Fibroblast of villous mesenchyme (primary cell): ENCODE measurements at regions not wholly inside any gene's neighbourhood (a gene's known extent, or its start where the extent isn't known, plus 50 kb on each side); places are given as distances from the start of the nearest gene placed in this dataset.

ENCODE experiments used
- DNase-seq: peaks from one replicate; pipeline ENCODE4 v3.0.0-alpha.2; 2010; ENCODE audit warnings: low read depth
- H3K4me3 ChIP-seq: 2 replicates; pipeline ENCODE4 v1.5.1; 2011; ENCODE audit warnings: low read depth, mild to moderate bottlenecking, low read length
- TF ChIP-seq, protein P1 (sequence below): IDR thresholded peaks from 2 replicates; pipeline ENCODE4 v1.5.1; 2012; ENCODE audit warnings: low read depth, mild to moderate bottlenecking, low read length; ENCODE audit not compliant: insufficient read depth

GRCh38 chr3:180466401-180467011 lies 135.5 kb upstream of the TTC14 start:
- no peak for DNase-seq
- TF ChIP-seq, protein P1, sequence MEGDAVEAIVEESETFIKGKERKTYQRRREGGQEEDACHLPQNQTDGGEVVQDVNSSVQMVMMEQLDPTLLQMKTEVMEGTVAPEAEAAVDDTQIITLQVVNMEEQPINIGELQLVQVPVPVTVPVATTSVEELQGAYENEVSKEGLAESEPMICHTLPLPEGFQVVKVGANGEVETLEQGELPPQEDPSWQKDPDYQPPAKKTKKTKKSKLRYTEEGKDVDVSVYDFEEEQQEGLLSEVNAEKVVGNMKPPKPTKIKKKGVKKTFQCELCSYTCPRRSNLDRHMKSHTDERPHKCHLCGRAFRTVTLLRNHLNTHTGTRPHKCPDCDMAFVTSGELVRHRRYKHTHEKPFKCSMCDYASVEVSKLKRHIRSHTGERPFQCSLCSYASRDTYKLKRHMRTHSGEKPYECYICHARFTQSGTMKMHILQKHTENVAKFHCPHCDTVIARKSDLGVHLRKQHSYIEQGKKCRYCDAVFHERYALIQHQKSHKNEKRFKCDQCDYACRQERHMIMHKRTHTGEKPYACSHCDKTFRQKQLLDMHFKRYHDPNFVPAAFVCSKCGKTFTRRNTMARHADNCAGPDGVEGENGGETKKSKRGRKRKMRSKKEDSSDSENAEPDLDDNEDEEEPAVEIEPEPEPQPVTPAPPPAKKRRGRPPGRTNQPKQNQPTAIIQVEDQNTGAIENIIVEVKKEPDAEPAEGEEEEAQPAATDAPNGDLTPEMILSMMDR, result no peak
- no peak overlapping the region for H3K4me3 ChIP-seq

DNA sequence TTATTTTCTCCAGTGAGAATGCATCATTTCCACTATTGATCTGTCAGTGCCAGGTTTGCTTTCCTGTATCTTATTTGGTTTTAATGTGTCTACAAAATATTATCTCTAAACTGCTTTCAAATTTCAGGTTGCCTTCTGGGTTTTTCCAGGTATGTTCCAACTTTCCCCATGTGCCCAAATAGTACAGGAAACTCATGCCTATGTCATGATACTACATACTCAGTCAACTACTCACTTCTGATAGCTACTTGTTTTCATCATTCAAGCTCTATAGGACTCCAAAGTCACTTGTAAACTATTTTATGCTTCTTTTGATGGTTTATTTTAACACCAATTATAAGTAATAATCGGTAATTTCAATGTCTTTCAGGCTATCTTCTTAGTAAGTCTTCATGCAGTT lies 134.8 kb upstream of the TTC14 start:
- no peak for DNase-seq
- TF ChIP-seq, protein P1, result no peak
- no peak overlapping the region for H3K4me3 ChIP-seq

DNA sequence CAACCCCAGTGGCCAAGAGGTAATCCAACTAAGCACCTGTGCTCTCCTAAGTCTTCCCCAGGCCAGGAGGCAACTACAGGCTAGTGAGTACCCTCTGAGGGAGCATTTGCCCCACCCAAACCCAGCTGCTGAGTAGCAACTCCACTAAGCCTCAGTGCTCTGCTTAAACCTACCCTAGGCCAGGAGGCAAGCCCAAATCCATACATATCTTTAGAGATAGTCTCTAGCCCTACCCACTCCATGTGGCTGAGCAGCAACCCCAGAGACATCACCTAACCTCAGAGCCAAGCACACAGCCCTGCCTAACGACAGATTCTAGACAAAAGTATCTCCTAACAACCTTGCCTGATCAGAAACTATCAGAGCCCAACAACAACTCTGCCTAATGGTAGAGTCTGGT lies 132.8 kb upstream of the TTC14 start:
- no peak for DNase-seq
- TF ChIP-seq, protein P1, result no peak
- no peak overlapping the region for H3K4me3 ChIP-seq

DNA sequence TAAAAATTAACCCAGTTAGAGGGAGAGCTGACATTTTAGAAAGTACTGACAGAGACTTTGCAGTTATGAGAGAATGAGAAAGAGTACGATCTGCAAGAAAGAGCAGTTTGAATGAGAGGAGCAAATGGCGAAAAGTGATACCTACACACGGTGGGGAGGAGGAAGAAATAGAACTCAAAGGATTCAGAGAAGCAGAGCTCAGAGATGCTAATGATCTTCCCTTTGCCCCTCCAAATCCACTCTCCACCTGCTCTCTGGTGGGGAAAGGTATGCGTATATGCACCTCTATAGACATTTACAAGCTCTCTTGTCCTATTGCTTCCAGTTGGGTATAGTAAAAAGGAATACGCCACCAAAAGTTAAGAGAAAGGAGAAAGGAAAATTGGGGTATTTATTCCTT lies 123.3 kb upstream of the TTC14 start:
- DNase-seq, result no peak

GRCh38 chr3:180492047-180492446 lies 109.9 kb upstream of the TTC14 start:
- no peak overlapping the region for H3K4me3 ChIP-seq
- DNase-seq, result no peak
- TF ChIP-seq, protein P1, result no peak

More for the DNA sequence above, 123.3 kb upstream of the TTC14 start:
- H3K4me3 ChIP-seq, result no peak overlapping the region
- TF ChIP-seq, protein P1, result no peak

GRCh38 chr3:180496995-180497394 lies 105.0 kb upstream of the TTC14 start:
- TF ChIP-seq, protein P1, result no peak
- H3K4me3 ChIP-seq, result no peak overlapping the region
- DNase-seq, result no peak

- TF ChIP-seq, protein P1, result no peak
- H3K4me3 ChIP-seq, result no peak overlapping the region
Observed at GRCh38 chr3:180516368-180516767, 85.6 kb upstream of the TTC14 start.

More at GRCh38 chr3:180516368-180516767, 85.6 kb upstream of the TTC14 start:
- DNase-seq, result no peak
